ENCODE measurements at regions not wholly inside any gene's neighbourhood (a gene's known extent, or its start where the extent isn't known, plus 50 kb on each side); places are given as distances from the start of the nearest gene placed in this dataset.

- DNase-seq (ENCODE audit: low spot score) = no peak
These were observed 199.8 kb upstream of the CCDC150 start for GRCh38 chr2:196439760-196440159.

- no peak for DNase-seq (ENCODE audit: low spot score)
These were observed 199.1 kb upstream of the CCDC150 start for GRCh38 chr2:196440413-196440812.

GRCh38 chr2:196441527-196441926 lies 198.0 kb upstream of the CCDC150 start:
- DNase-seq (ENCODE audit: low spot score) = no peak

DNA sequence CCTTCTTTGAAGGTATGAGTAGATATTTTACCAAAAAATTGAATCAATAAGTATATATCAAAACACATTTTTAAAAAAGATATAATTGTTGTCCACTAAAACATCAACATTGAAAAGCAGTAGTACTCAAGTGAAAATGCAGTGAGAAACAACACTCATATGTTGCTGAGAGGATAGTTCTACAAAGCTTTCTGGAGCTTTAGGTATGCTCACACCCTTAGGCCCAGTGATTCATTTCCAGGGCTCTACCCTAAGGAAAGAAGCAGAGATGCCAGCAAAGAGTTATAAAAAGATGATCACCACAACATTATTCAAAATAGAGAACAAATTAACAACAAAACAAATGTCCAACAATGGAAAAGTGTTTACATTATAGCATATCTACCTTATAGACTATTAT lies 197.3 kb upstream of the CCDC150 start:
- DNase-seq (ENCODE audit: low spot score) = peak; percentile 39

GRCh38 chr2:196444442-196444841 lies 195.1 kb upstream of the CCDC150 start:
- DNase-seq (ENCODE audit: low spot score) = no peak

DNA sequence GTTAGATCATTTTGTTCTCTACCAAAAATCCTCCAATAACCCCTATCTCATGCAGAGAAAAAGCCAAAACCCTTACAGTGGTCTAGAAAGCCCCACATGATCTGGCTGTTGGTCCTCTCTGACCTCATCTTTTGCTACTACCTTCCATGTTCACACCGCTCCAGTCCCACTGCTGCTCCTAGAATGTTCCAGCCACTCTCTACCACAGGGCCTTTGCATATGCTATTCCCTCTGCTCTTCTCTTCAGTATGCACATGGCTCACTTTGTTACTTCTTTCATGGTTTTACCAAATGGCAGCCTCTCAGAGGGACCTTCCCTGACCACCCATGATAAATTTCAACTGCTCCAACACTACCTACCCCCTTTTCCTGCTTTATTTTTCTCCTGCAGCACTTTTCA lies 193.5 kb upstream of the CCDC150 start:
- DNase-seq (ENCODE audit: low spot score) = no peak

DNA sequence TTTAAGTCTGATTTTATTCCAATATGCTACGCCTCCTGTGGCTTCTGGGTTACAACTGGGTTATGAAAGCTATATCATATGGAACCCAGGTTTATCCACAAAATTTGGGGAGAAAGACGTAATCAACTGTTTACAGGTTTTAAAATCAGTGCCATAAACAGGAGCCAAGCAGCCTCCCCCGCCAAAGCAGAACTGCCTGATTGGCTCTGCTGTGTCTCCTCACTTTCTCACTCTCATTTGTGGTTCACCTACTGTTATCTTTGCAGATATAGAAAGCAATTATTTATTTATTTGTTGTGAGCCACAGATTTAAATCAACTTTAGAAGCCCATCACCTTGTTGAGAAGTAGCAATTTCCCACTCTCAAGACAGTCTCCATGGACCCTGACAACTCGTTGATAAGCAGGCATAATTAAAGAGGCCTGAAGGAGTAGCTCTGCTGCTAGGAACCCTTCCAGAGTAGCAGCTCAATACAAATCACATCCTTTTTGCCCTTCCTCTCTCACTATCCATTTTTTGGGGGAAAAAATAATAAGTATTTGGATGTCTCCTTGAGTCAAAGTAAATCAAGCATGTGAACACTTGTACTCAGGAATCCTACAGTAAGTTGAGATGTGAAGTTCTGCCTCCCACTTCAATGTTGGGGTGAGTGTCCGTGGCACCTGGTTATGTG lies 191.0 kb upstream of the CCDC150 start:
- no peak for DNase-seq (ENCODE audit: low spot score)

DNA sequence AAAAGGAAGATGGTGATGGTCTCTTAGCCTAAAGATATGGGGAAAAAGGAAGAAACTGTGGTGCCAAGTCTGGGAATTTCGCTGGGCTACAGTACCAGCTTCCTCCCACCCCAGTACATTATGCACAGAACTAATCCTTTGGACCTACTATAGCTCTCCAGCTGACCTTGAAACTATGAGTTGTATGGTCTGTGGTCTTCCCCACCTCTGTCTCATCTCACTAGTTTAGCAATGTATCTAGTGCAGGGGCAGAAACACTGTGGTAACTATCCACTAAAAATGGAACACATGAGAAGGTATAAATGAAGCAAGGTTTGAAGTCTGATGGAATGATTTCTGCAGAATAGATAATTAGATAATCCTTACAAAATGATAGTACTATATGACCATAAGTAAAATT lies 190.4 kb upstream of the CCDC150 start:
- DNase-seq (ENCODE audit: low spot score) = no peak

GRCh38 chr2:196452758-196453157 lies 186.8 kb upstream of the CCDC150 start:
- DNase-seq (ENCODE audit: low spot score) = no peak

- DNase-seq (ENCODE audit: low spot score) = peak; percentile 37
These were observed 185.9 kb upstream of the CCDC150 start for GRCh38 chr2:196453613-196454047.

DNA sequence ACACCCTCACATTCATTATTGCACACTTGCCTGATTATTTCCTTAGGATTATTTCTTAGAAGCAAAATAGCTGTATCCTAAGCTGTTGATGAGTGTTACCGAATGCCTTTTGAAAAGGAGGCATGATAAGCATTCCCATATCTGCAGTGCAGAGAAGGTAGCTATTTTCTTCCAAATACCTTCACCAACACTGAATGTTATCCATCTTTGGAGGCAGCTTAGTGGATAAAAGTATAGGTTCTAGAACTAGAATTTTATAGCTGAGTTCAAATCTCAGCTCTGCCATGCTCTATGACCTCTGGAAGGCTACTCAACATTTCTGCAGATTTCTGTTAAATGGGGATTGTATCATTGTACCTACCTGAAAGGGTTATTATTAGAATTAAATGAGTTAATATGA lies 185.0 kb upstream of the CCDC150 start:
- no peak for DNase-seq (ENCODE audit: low spot score)

GRCh38 chr2:196459539-196459938 lies 180.0 kb upstream of the CCDC150 start:
- DNase-seq (ENCODE audit: low spot score) = peak; percentile 18

- no peak for DNase-seq (ENCODE audit: low spot score)
These were observed 175.8 kb upstream of the CCDC150 start for GRCh38 chr2:196463706-196464105.

- DNase-seq (ENCODE audit: low spot score) = no peak
These were observed 175.2 kb upstream of the CCDC150 start for GRCh38 chr2:196464311-196464710.

DNA sequence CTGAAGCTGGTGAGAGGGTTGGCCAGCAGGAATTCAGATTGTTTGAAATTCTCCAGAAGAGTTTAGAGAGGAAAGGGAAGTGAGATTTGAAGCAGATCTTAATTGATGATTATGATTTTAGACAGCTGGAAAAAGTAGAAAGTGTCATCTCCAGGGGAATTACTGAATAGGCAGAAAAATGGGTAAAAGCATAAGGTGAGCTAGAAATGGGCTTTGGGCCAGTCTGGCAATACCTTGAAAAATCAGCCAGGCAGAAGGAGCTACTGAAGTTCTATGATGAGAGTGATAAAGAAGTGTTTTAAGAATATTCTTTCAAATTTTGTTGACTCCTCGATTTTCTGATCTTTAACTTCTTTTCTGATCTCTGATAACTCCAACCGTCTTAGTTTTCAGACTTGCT lies 172.9 kb upstream of the CCDC150 start:
- DNase-seq (ENCODE audit: low spot score) = no peak

DNA sequence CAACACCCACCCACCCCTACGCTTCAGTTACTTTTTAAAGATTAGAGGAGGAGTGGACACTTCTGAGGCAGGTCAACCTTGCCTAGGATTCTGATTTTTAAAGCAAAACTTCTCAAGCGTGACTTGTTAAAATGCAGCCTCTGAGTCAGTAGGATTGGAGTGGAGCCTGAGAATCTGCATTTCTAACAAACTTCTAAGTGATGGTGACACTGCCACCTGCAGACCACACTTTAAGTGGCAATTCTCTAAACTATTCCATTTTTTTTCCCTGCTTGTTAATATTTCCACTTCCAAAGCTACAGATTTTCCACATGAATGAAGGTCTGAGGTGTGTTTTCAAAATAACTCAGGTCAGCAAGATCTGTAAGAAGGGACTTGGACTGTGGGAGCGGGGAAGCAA lies 171.1 kb upstream of the CCDC150 start:
- DNase-seq (ENCODE audit: low spot score) = no peak

DNA sequence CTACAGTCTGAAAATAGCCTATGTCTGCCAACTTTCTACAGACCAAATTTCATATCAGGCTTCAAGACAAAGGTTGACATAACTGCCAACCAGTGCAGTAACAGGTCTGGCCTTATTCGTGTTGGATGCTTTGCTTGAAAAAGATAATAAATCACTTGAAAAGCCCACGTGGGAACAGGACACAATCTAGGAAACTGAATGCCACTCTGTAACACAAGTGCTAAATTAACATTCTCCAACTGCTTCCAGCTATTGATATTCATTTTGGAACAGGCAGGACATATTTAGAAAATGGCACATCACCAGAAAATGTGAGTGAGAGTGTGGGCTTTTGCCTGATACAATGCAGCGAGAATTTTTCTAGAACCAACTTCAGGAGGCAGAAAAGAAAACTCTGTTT lies 165.9 kb upstream of the CCDC150 start:
- no peak for DNase-seq (ENCODE audit: low spot score)

DNA sequence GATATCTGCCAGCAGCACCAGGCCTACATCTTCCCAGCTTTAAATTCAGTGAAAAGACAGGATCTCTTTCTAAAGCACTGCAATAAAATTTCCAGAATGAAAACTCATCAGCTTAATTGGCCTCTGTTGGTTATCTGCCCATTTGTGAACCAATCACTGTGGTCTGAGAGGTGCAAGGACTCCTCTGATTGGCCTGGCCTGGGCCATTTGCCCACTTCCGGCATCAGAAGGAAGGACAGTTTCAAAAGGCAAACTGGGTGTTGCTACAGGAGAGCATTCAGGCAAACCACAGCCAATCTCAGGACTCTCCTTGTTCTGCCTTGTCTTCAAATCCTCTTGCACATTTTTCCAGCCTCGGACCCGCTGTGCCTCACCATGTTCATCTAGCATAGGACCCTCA lies 163.9 kb upstream of the CCDC150 start:
- DNase-seq (ENCODE audit: low spot score) = no peak

GRCh38 chr2:196478588-196478987 lies 160.9 kb upstream of the CCDC150 start:
- no peak for DNase-seq (ENCODE audit: low spot score)

GRCh38 chr2:196479350-196479749 lies 160.2 kb upstream of the CCDC150 start:
- peak; percentile 84 for DNase-seq (ENCODE audit: low spot score)

DNA sequence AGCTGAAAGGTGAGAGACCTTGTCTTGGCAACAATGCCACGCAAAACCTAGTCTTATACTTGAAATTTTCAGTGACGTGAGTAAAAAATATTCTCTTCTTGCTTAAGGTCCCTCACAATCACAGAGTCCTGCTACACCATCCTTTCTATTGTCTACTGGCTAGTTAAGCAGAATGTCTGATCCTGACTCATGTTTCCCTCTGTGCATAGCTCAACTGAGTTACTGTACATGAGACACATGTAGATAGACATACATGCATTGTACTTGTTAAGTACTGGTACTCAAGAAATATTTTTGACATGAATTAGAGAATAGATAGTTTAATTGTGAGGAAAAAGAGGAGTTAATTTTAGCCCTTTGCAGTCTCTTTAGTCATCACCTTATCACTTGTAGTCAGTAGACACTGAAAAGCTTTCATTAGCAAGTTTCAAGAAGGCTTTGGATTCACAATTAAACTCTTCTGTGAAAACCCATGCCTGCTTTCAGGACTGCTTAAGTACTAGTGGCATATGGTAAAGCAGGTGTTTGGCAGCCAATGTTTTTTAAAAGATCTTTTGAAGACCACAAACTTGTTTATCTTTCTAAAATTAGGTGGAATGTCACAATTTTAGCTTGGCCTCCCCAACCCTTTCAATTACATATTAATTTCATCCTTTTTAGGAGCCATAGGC lies 158.7 kb upstream of the CCDC150 start:
- DNase-seq (ENCODE audit: low spot score) = no peak

- DNase-seq (ENCODE audit: low spot score) = peak; percentile 73
These were observed 158.2 kb upstream of the CCDC150 start for GRCh38 chr2:196481324-196481697.

DNA sequence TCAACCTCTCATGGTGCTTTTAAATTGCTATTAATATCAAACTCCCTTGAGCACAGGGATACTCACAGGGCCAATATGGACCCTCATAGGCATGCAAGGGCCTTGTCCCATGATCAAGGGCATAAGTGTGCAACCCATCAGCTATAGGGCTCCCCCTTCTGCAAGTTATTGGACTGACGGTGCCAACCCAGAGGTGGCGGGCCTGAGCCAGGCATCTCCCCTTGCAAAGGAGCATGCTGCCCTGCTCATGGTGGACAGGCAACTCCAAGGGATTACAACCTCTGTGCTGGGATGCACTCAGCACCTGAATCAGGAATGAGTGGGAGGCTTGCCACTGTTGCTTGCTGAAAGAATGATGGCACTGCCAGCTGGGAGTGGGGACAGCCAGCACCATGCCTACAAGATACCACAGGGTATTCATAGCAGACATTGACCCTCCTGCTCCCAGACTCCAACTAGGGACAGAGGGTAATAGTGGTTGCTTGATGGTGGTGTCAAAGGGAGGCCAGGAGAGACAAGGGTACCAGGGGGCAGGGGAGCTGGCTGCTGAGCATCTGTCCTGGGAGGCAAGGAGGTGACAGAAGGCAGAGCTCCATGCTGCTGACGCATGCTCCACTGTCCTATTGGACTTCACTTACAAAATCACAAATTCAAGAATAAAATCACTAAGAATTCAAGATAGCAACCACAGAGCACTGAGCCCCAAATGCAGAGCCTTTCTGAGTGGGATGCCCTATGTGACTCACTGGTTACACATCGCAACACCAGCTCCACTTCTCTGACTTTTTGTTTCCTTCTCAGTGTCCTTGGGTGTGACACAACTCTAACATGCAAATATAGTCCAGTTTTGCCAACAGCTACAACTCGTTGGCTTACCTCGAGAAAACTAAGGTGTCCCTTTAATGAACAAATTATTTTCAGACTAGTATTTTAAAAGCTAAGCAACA lies 157.1 kb upstream of the CCDC150 start:
- DNase-seq (ENCODE audit: low spot score) = peak; percentile 77

All from AG20443 (cell line).